HepG2 (cell line): ENCODE measurements at regions not wholly inside any gene's neighbourhood (a gene's known extent, or its start where the extent isn't known, plus 50 kb on each side); places are given as distances from the start of the nearest gene placed in this dataset.

Source experiments
- AHDC1 ChIP-seq: sonication (generic); formaldehyde crosslinking; IDR thresholded peaks from 2 replicates; pipeline ENCODE4 v1.5.1; 2020; ENCODE audit warnings: mild to moderate bottlenecking, missing genetic modification reagents, borderline replicate concordance
- ARID3A ChIP-seq: IDR thresholded peaks from 2 replicates; pipeline ENCODE4 v1.6.1; 2012; ENCODE audit warnings: low read depth, low read length, improper control_type of control experiment
- DBP ChIP-seq: sonication (generic); formaldehyde crosslinking; IDR thresholded peaks from 2 replicates; pipeline ENCODE4 v1.4.0; 2020; ENCODE audit warnings: missing genetic modification reagents; ENCODE audit errors: not compliant biosample characterization
- E2F2 ChIP-seq: sonication (generic); formaldehyde crosslinking; IDR thresholded peaks from 2 replicates; pipeline ENCODE4 v1.4.0; 2020; ENCODE audit warnings: missing genetic modification reagents, borderline replicate concordance
- MLXIP ChIP-seq: sonication (generic); formaldehyde crosslinking; IDR thresholded peaks from 2 replicates; pipeline ENCODE4 v1.9.0; 2021; ENCODE audit warnings: missing genetic modification reagents, borderline replicate concordance
- TMF1 ChIP-seq: sonication (generic); formaldehyde crosslinking; IDR thresholded peaks from 2 replicates; pipeline ENCODE4 v1.8.1; 2022; ENCODE audit warnings: low read depth, missing genetic modification reagents
- ZBTB20 ChIP-seq: sonication (generic); formaldehyde crosslinking; IDR thresholded peaks from 2 replicates; pipeline ENCODE4 v1.8.1; 2023; ENCODE audit warnings: missing genetic modification reagents, low read depth, mild to moderate bottlenecking, borderline replicate concordance
- ZBTB7A ChIP-seq: sonication (generic); formaldehyde crosslinking; IDR thresholded peaks from 2 replicates; pipeline ENCODE4 v1.8.0; 2022; ENCODE audit warnings: mild to moderate bottlenecking, missing genetic modification reagents
- ZFP90 ChIP-seq: sonication (generic); formaldehyde crosslinking; IDR thresholded peaks from 2 replicates; pipeline ENCODE4 v1.8.0; 2022; ENCODE audit warnings: missing genetic modification reagents, mild to moderate bottlenecking, inconsistent platforms, borderline replicate concordance
- ZNF543 ChIP-seq: sonication (generic); formaldehyde crosslinking; IDR thresholded peaks from 2 replicates; pipeline ENCODE4 v1.4.0; 2020; ENCODE audit warnings: mild to moderate bottlenecking, missing genetic modification reagents
- ZNF776 ChIP-seq: sonication (generic); formaldehyde crosslinking; IDR thresholded peaks from 2 replicates; pipeline ENCODE4 v1.4.0; 2020; ENCODE audit warnings: mild to moderate bottlenecking, missing genetic modification reagents

GRCh38 chr12:46523863-46524770 is 151.5 kb upstream of the SLC38A2 start (continued):
- TF ChIP-seq ARID3A, result no peak
- no peak for TF ChIP-seq ZFP90 (CRISPR knock-in tag)
- no peak for TF ChIP-seq ZNF776
- no peak for TF ChIP-seq ZNF543
- no peak for TF ChIP-seq TMF1 (CRISPR knock-in tag)
- TF ChIP-seq E2F2, result no peak
- no peak for TF ChIP-seq DBP
- TF ChIP-seq ZBTB20 (CRISPR knock-in tag), result peak; percentile 62; the same call in 1 of the 2 replicates
- TF ChIP-seq ZBTB7A (CRISPR knock-in tag), result no peak
- TF ChIP-seq MLXIP, result no peak
- TF ChIP-seq AHDC1, result no peak; the same call in 1 of the 2 replicates
